Activated T-cell treated with anti-CD3 and anti-CD28 coated beads, Interleukin-2, amount 50 U/mL, for 72 hours (primary cell): ENCODE measurements at regions not wholly inside any gene's neighbourhood (a gene's known extent, or its start where the extent isn't known, plus 50 kb on each side); places are given as distances from the start of the nearest gene placed in this dataset.

Experiments used
- ATAC-seq, 2 donors: fragments of 150-1000 bp; cut with Tn5 transposase; replicated peaks in 1 of 2; 2 replicates each; pipeline ENCODE4 v1.10.0; 2021; ENCODE audit warnings: moderate library complexity in 2 of 2, mild to moderate bottlenecking in 1 of 2
- DNase-seq, 2 donors: peaks; one replicate each; pipeline ENCODE4 v3.0.0; 2021 to 2022; ENCODE audit warnings: mixed read lengths in 1 of 2
- H3K27ac Mint-ChIP-seq: one replicate; pipeline ENCODE4 v1.8.0; 2022; ENCODE audit warnings: mild to moderate bottlenecking, moderate library complexity, mixed read lengths
- H3K27me3 Mint-ChIP-seq: one replicate; pipeline ENCODE4 v1.8.0; 2022; ENCODE audit warnings: low read depth, mixed read lengths
- H3K36me3 Mint-ChIP-seq, 2 donors: one replicate each; pipeline ENCODE4 v1.8.0; 2022; ENCODE audit warnings: mixed read lengths in 2 of 2, mild to moderate bottlenecking in 1 of 2; ENCODE audit not compliant: insufficient read depth in 2 of 2
- H3K4me1 Mint-ChIP-seq: one replicate; pipeline ENCODE4 v1.8.0; 2022; ENCODE audit warnings: low read depth, mixed read lengths
- H3K4me3 Mint-ChIP-seq, 2 donors: one replicate each; pipeline ENCODE4 v1.8.0; 2022; ENCODE audit warnings: mild to moderate bottlenecking in 2 of 2, mixed read lengths in 2 of 2, moderate library complexity in 2 of 2
- H3K9me3 Mint-ChIP-seq, 2 donors: one replicate each; pipeline ENCODE4 v1.8.0; 2022; ENCODE audit warnings: mixed read lengths in 2 of 2

DNA sequence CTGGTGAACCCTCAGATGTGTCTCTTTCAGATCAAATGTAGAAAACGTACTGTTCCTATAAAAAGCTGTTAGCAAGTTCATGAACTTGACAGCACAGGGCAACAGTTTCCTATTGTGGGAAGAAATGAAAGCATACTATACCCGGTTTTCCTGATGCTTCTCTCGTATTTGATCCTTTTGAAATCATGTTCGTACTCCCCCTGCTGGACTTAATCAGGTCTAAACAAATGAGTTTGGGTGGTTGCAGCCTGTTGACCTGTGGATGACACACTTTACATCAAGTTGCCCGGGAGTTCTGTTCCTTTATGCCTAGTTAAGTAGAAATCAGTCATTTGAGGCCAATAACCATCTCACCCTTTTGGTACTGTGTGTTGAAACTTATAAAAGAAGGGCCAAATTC, 1992.3 kb downstream of the MAT2B start:
- H3K4me1 Mint-ChIP-seq: no peaks in the 10 kb centered on the region
- no peak for ATAC-seq
- peaks cover 2 to 6% of the 10 kb centered on the region in 2 donors for H3K9me3 Mint-ChIP-seq

DNA sequence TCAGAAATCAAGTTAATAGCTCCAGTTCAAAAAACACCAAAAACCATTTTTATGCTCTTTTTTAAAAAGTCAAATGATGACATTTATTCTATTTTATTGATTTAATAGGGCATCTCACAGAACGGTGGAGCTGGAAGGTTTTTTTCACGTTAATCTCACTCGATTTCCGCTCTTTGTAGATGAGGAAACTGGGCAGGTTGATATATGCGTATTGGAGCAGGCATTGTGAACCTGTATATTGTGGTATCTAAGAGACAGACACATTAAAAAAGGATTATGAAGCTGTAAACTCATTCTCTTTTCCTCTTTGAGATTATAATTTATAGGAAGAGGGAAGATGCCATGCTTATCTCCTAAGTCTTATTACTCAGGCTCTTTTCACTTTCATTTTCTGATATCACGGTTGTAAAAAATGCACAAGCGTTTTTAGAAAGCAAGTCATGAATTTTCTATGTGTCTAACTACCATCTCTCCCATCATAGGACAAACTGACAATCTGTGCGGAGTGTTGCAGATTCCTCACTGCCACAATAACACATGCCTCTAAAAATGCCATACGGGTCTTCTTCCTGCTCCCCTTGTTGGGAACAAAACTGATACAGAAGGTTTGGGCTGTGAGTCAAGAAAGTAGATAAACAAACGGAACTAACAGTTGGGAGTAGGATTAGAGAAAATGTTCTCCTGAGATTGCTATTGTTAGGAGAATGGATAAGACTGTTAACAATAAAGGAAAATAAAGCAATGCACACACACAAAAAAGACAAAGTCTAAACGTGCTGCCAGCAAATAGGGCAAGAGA, 1997.7 kb downstream of the MAT2B start:
- H3K9me3 Mint-ChIP-seq: peaks cover 6 to 10% of the 10 kb centered on the region in 2 donors
- H3K27me3 Mint-ChIP-seq: no peaks in the 10 kb centered on the region
- H3K36me3 Mint-ChIP-seq: no peaks in the 10 kb centered on the region
- ATAC-seq: no peak
- H3K4me1 Mint-ChIP-seq: no peaks in the 10 kb centered on the region
- no peak overlapping the region for H3K4me3 Mint-ChIP-seq
- no peak for DNase-seq
- no peak overlapping the region for H3K27ac Mint-ChIP-seq

More for the DNA sequence above, 1992.3 kb downstream of the MAT2B start:
- H3K27me3 Mint-ChIP-seq: no peaks in the 10 kb centered on the region
- no peak overlapping the region for H3K4me3 Mint-ChIP-seq
- no peaks in the 10 kb centered on the region for H3K36me3 Mint-ChIP-seq
- no peak overlapping the region for H3K27ac Mint-ChIP-seq
- no peak for DNase-seq

DNA sequence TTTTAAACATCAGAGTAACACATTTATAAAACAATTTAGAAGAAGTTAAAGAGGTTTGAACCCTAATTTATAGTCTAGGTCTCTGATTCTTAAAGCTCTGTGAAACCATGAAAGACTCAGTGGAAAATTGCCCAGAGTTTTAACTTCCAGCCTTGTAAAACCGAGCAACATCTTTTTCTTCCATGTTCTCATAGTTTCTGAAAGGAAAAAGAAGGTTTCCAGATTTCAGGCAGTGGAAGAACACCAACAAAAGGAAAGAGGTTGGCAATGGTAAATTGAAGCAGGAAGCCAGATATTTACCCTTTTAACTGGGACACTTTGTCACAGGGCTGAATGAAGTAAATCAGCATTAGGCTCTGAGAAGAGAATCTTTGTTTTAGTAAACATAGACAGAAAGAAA, 1999.3 kb downstream of the MAT2B start:
- ATAC-seq (no peak), DNase-seq (no peak)
- Mint-ChIP-seq H3K36me3 (no peaks in the 10 kb centered on the region), H3K4me3 (no peak overlapping the region), H3K27ac (no peak overlapping the region), H3K9me3 (peaks cover 7 to 12% of the 10 kb centered on the region in 2 donors), H3K4me1 (no peaks in the 10 kb centered on the region), H3K27me3 (no peaks in the 10 kb centered on the region)

DNA sequence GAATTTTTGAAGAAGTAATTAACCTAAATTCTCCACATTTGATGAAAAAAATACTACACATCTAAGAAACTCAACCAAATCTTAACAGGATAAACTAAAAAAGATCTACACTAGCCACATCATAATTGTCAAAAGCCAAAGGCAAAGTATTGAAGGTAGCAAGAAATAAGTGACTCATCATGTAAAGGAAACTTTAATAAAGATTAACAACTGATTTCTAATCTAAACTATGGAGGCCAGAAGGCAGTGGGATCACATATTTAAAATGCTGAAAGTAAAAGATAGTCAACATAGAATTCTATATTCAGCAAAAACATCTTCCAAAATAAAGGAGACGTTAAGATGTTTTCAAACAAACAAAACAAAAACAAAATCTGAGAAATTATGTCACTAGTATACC, 2002.9 kb downstream of the MAT2B start:
- DNase-seq (no peak), ATAC-seq (no peak)
- Mint-ChIP-seq H3K9me3 (peaks cover 6 to 7% of the 10 kb centered on the region in 2 donors), H3K36me3 (no peaks in the 10 kb centered on the region), H3K4me3 (no peak overlapping the region), H3K27ac (no peak overlapping the region), H3K4me1 (no peaks in the 10 kb centered on the region), H3K27me3 (no peaks in the 10 kb centered on the region)

DNA sequence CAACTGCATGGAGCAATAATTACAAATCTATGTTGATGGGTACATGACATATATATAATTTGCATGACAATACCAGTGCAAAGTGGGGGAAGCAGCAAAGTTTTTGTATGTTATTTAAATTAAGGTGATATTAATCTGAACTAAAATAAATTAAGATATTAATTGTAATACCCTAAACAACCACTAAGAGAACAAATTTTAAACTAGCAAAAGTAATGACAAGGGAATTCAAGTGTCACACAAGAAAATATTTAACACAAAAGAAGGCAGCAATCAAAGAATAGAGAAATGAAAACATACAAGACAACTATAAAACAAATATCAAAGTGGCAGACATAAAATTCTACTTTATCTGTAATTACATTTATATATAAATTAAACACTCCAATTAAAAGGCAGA, 2003.4 kb downstream of the MAT2B start:
- Mint-ChIP-seq H3K27ac (no peak overlapping the region), H3K4me3 (no peak overlapping the region), H3K27me3 (no peaks in the 10 kb centered on the region), H3K4me1 (no peaks in the 10 kb centered on the region), H3K9me3 (peaks cover 5 to 7% of the 10 kb centered on the region in 2 donors), H3K36me3 (no peaks in the 10 kb centered on the region)
- ATAC-seq (no peak), DNase-seq (no peak)

DNA sequence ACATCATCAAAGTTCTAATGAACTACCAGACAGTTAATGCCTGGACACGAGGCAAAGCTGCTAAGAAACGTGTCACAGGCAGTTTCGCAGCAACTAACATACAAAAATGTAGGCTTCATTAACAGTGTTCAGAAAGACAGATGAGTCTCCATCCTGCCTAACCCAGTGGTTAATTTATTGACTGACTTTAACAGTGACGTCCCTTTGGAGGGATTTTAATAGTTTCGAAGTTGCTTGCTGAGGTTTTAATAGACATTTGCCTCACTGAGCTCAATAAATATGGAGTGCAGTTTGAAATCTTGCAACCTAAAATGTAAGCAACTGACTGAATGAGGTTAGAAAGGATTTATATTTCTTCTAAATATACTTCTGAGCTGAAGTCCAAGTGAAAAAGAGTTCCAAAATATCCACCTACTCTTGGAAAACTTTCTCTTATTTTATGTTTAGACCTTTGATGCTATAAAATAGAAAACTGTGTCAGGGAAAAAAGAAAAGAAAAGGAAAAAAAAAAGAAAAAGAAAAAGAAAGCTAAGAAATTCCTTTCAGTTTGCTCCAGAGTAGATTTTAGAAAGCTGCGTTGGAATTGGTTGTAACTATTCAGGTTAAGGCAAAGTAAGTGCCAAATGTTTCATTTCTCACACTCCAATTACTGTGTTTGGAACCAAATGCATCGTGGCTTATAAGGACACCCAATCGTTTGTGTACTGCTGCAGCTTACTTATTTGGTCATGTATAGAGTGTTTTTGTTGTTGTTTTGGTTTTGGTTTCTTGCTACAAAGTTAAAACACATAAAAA, 2016.6 kb downstream of the MAT2B start:
- Mint-ChIP-seq H3K27me3 (no peaks in the 10 kb centered on the region), H3K9me3 (peaks cover 2 to 7% of the 10 kb centered on the region in 2 donors), H3K36me3 (no peaks in the 10 kb centered on the region), H3K4me1 (no peaks in the 10 kb centered on the region), H3K4me3 (no peak overlapping the region), H3K27ac (no peak overlapping the region)
- DNase-seq (no peak), ATAC-seq (no peak)

DNA sequence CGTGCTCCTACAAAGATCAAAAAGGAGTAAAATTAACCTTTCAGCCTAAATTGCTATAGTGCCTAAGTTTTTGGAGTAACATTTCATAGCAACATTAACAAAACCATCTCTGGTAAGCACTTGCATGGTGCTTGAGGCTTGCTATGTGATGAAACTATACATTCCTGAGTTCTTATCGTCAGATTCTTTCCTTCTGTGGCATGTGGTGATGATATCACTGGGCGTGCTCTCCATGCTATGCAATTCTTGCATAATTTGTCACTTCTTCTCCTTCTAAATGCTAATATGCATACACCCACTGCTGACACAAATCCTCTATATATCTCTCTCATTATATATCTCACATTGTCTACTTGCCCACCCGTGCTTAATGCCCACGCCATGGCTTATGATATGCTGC, 2019.9 kb downstream of the MAT2B start:
- Mint-ChIP-seq H3K4me3 (no peak overlapping the region), H3K27ac (no peak overlapping the region), H3K9me3 (peaks cover 10 to 16% of the 10 kb centered on the region in 2 donors), H3K27me3 (no peaks in the 10 kb centered on the region), H3K36me3 (peaks cover 0 to 1% of the 10 kb centered on the region in 2 donors), H3K4me1 (no peaks in the 10 kb centered on the region)
- ATAC-seq: no peak
- no peak for DNase-seq

DNA sequence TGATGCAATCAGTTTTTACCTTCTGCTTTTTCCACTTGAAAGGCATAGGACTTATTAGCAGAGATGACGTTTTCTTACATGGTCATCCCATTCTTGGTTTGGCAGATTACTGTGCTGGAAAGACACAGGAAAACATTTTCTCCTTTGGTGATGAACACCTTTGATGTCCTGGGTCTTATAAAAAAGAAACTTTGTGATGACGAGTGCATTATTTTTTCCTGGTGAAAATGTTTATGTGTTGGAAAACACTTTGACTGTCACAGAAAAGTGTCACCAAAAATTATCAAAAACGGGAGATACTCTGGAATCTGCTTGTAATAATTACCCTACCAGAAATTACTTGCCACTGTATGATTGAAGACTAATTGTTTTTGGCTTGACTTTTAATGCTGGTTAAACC, 2020.9 kb downstream of the MAT2B start:
- Mint-ChIP-seq H3K4me3 (no peak overlapping the region), H3K4me1 (no peaks in the 10 kb centered on the region), H3K27me3 (no peaks in the 10 kb centered on the region), H3K9me3 (peaks cover 10 to 16% of the 10 kb centered on the region in 2 donors), H3K36me3 (peaks cover 0 to 1% of the 10 kb centered on the region in 2 donors), H3K27ac (no peak overlapping the region)
- ATAC-seq (no peak), DNase-seq (no peak)

DNA sequence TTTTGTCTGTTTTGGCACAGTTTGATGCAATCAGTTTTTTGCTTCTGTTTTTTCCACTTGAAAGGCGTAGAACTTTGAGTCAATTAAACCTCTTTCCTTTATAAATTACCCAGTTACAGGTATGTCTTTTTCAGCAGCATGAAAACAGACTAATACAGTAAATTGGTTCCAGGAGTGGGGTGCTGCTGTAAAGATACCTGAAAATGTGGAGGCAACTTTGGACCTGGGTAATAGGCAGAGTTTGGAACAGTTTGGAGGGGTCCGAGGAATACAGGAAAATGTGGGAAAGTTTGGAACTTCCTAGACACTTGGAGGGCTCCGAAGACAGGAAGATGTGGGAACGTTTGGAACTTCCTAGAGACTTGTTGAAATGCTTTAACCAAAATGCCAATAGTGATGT, 2022.2 kb downstream of the MAT2B start:
- H3K36me3 Mint-ChIP-seq: peaks cover 0 to 1% of the 10 kb centered on the region in 2 donors
- H3K9me3 Mint-ChIP-seq: peaks cover 12 to 19% of the 10 kb centered on the region in 2 donors
- H3K27me3 Mint-ChIP-seq: no peaks in the 10 kb centered on the region
- ATAC-seq (no peak), DNase-seq (no peak)
- no peaks in the 10 kb centered on the region for H3K4me1 Mint-ChIP-seq
- H3K4me3 Mint-ChIP-seq: no peak overlapping the region
- H3K27ac Mint-ChIP-seq: no peak overlapping the region

DNA sequence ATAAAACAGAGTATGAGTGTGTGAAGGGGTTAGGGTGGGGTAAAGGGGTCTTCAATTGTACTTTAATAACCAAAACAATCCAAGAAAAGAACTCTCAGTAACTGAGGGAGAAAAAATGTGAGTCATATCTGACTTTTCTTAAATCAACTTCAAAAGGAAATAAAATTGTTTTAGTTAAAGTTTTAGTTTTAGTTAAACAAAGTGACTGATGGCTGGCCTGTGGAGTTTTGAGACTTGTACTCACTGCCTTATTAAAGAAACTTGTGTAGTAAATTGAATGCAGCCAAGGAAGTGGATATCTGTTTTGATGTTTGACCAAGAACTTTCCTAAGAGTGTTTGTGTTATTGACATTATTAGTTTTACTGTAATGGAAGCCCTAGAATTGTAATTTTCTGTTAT, 2032.6 kb downstream of the MAT2B start:
- H3K27ac Mint-ChIP-seq: no peak overlapping the region
- no peak overlapping the region for H3K4me3 Mint-ChIP-seq
- no peak for DNase-seq
- no peak for ATAC-seq
- H3K4me1 Mint-ChIP-seq: no peaks in the 10 kb centered on the region
- H3K36me3 Mint-ChIP-seq: no peaks in the 10 kb centered on the region
- no peaks in the 10 kb centered on the region for H3K27me3 Mint-ChIP-seq
- peaks cover 2 to 5% of the 10 kb centered on the region in 2 donors for H3K9me3 Mint-ChIP-seq

DNA sequence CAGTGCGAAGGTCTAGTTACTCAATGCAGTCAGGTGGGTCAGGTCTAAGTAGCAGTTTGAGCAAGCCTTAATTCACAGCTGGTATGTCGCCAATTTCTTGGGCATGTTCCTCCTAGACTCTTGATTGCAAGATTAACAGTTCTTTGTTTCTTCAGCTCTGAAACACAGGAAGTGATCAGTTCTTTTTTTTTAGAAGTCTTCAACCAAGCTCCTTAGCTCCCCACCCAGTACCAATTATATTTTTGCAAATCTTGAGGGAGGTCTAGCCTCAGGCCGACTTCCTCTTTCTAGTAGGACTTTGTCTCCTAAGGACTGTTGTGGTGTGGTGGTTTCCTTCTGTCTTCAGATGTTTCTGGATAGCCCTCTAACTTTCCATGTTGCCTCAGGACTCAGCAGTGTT, 2054.2 kb downstream of the MAT2B start:
- DNase-seq (no peak), ATAC-seq (no peak)
- Mint-ChIP-seq H3K27me3 (no peaks in the 10 kb centered on the region), H3K4me3 (no peak overlapping the region), H3K9me3 (peaks cover 2% of the 10 kb centered on the region in 2 donors), H3K36me3 (peaks cover 0 to 1% of the 10 kb centered on the region in 2 donors), H3K27ac (no peak overlapping the region), H3K4me1 (no peaks in the 10 kb centered on the region)

DNA sequence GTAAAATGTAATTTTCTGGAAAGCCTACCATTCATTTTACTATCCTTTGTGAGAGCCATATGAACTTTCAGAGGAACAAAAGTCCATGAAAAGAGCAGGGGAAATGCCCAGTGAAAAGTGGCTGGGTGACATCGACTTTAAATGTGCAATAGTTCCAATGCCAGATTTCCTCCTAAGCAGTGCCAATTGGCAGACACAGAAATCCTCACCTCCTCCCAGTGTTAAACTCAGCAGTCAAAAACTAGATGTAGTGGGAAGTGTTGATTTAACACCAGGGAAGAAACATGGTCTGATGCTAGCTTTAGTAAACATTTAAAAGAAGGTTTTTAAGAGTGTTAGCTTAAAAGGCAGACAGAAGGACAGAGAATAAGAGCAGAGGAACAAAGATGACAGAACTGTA, 2055.2 kb downstream of the MAT2B start:
- H3K27ac Mint-ChIP-seq: no peak overlapping the region
- ATAC-seq: no peak
- no peaks in the 10 kb centered on the region for H3K4me1 Mint-ChIP-seq

DNA sequence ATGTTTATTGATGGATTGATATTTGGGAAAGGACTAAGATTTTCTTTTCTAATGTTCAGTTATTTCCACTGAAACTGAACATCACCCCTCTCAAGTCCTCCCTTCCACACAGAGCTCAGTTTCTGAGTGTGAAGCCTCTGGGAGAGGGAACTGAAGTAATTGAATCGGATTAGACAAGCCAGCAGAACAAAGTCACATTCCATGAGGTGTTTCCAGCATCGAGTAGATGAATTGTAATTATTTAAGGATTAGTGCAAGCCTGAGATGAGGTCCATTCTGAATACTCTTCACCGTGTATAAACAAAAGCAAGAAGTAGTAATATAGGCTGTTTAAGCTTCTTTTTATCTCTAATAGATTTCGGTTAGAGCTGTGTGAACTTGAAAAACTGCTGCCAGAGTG, 2060.5 kb downstream of the MAT2B start:
- DNase-seq (no peak), ATAC-seq (no peak)
- Mint-ChIP-seq H3K27me3 (no peaks in the 10 kb centered on the region), H3K4me1 (no peaks in the 10 kb centered on the region), H3K27ac (no peak overlapping the region), H3K36me3 (peaks cover 0 to 2% of the 10 kb centered on the region in 2 donors), H3K9me3 (peaks cover 3% of the 10 kb centered on the region in 2 donors), H3K4me3 (no peak overlapping the region)

More for the DNA sequence above, 2055.2 kb downstream of the MAT2B start:
- Mint-ChIP-seq H3K27me3 (no peaks in the 10 kb centered on the region), H3K36me3 (no peaks in the 10 kb centered on the region), H3K4me3 (no peak overlapping the region), H3K9me3 (peaks cover 2% of the 10 kb centered on the region in 2 donors)
- no peak for DNase-seq
